GM04503 (cell line): ENCODE measurements at regions not wholly inside any gene's neighbourhood (a gene's known extent, or its start where the extent isn't known, plus 50 kb on each side); places are given as distances from the start of the nearest gene placed in this dataset.

Experiments
- DNase-seq: peaks from one replicate; pipeline ENCODE4 v3.0.0-alpha.2; 2012; ENCODE audit warnings: low read depth

DNA sequence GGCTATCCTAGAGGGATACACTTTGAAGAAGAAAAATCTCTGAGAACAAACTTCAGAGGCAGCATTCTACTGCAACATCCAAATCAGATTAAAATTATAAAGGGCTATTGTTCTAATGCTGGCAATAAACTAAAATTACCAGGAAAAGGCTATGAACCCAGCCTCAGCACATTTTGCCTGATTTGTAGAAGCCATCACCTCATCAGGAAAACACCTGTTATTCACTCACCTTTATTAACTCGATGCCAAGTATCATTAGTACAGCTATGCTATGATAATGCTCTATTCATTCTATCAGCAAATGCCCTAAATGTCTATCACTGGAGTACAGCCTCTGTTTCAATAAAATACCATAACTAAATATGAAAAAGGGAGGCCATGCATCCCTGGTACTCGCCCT, 510.2 kb downstream of the RASEF start:
- no peak for DNase-seq

DNA sequence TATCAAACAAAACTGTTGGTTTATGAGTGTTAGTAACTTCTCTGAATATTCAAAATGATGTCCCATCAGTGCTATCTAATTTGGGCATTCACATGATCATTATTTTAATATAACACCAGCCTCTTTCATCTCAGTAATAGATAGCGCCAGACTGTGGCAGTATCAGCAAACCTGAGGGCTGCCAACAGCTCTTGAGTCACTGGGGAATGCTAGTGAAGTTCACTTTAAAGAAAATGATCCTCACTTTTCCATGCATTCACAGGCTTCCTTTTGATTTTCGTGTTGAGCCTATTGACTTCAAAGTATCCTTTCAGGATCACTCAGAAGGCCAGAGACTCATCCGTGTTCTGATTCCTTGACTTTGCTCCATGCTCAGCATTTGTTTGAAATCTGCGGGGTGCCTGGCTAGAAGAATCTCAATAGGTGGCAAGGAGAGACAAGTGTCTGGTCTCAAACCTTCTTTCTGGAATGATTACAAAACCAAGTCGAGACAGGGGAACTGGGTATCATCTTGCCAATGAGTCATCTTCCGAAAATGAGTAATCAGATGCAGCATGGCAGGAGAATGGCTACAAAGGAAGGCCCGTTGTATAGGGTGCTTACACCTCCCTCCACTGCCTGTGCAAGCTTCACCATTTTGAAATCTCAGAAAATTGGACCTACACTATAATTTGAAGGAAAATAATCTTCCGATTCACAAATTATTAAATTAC, 509.1 kb downstream of the RASEF start:
- no peak for DNase-seq

DNA sequence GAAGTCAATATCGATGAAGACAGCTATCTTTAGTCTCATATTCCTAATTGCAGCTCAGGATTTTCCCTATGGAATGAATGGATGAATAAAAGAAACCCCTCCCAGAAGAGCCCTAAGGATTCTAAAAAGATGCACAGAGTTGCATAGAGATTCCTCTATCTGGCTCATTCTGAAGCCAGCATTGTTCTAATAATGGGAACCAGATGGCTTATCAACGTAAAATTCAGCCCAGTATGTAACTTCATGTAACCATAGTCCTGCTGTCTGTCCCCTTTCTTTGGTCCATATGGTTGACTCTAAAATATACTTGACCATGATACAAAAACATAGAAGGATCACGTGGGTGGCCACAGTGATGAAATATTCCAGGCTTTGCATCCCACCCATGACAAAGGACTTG, 508.6 kb downstream of the RASEF start:
- DNase-seq: no peak

DNA sequence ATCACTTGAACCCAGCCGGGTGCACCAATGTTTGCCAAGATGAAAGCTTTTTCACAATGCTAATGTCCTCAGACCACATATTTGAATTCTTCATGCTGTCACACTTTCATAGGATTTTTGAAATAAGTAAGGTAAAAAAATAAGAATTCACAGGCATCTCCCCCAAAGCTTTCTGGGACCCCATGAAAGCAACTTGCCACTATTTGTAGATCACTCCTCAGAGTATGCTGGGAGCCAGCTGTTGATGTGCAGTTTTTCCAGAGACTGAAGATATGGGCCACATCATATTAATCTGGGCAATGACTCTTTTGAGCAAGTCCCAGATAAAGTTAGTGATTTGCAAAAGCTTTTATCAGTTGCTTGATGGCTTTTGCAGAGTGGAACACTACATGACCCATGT, 507.9 kb downstream of the RASEF start:
- no peak for DNase-seq

DNA sequence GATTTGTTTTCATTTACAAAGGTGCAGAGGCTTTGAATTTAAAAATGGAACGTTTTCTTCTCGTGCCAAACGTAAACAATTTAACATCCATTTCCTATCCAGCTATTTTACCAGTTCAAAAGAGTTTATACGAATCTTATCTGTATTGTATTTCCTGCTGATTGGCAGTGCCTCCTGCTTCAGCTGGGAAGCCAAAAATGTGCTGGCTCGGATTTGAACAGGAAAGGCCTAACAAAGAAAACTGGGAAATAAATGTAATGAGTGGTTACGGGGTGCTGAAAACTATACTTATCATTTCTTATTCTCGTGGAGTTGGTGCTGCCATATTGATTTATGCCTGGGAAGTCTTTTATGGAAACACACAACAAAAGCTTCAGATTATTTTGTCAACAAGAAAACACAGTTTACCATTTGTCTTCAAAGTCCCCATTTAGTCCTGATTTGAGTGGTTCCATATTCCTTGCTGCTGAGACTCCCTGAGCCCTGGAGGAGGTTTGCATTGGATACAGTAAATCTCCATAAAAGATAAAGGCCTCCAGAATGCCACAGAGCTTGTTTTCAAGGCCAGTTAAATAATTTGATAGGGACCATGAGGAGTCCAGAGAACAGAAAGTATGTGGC, 507.4 kb downstream of the RASEF start:
- no peak for DNase-seq

DNA sequence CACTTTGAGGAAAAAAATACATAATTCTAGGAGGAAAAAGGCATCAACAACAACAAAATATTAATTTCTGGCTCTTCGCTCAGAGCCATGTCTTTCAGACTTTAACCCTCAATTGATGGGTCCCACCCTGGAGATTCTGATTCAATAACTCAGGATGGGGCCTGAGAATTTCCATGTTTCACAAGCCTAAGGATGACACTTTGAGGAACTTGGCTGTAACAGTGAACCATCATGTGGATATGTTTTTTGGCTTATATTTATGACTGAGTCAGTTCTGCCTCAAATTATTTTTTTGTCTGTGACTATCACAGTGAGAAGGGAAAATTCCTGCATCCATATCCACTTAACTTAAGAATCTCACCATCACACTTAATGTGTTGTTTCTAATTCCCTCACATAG, 504.6 kb downstream of the RASEF start:
- no peak for DNase-seq

DNA sequence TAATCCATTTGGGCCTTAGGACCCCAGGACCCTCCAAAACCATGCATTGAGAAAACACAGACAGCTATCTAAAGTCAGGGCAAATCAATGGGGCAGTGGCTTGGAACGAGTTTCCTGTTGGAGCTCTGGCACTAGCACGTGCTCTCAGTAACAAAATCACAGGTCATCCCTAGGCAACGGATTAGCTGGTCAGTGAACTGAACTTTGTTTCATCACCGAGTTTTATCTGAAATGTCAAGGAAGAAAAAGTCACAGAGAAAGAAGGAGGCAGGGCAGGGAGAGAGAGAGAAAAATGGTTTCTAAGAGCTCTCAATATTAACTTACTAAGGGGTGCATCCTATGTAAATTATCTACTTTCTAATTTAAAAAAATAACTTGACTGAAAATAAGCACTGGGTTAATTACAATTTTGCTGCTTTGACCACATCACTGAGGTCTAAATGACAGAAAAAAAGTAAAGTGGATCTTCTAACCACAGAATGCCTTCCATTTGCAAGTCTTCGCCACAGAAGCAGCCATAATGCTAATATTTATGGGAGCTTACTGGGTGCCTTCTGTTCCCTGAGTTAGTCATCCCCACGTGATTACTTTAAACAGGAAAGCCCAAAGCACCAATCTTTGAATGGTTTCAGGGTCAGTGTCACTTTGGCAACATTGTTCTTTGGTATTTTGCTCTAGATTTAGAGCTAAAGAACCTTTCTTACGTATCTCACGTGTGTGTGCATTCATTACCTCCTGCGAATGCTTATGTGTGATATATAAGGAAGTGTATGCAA, 503.9 kb downstream of the RASEF start:
- DNase-seq: no peak

DNA sequence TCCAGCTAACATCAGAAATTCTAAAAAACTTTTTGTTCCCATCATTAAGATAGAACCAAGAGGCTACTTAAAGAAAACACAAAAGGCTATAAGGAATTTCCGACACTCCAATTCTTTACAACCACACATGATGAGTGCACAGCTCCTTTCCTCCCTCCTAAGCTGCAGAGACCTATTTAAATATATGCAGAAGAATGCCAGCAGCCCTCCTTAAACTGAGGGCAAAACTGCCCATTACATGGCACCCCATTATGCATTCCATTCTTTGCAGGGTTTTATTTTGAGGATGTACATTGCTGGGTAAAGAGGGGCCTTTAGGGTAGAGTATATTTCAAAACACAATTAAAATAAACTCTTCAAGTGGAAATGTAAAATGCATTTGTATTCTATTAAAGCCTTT, 502.9 kb downstream of the RASEF start:
- no peak for DNase-seq

DNA sequence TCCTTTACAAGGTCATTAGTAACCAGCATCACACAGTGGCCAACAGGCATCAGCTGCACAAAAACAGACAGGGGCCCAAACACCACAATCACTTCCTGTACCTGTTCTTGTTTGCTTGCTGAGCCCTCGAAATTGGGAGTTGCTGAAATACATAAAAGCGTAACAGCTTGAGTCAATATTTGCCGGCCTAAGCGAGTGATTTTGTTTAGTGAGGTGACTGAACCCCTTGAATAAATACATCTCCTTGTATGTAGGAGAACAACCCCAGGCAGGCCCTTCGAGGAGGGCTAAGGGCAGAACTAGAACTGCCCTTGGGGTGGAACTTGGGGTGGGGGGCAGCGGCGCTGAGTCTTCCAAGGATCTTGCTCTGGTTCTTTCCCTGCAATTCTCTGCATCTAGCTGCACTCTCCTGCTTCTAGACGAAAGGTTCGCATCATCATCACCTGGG, 502.5 kb downstream of the RASEF start:
- no peak for DNase-seq

DNA sequence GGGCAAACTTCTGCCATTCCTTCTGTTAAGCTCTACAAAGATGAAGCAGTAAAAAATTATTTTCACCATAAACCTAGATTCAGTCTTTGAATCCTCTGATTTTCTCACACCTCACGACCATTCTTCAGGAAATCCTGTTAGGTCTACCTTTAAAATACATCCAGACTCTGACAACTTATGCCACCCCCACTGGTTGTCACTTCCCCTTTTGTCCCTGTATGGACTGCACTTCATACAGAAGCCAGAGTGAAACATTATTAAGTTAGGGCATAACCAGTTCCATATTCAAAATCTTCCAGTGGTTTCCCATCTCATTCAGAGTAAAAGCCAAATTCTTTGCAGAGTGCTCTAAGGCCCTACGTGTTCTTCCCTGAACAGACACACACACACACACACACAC, 499.8 kb downstream of the RASEF start:
- no peak for DNase-seq

DNA sequence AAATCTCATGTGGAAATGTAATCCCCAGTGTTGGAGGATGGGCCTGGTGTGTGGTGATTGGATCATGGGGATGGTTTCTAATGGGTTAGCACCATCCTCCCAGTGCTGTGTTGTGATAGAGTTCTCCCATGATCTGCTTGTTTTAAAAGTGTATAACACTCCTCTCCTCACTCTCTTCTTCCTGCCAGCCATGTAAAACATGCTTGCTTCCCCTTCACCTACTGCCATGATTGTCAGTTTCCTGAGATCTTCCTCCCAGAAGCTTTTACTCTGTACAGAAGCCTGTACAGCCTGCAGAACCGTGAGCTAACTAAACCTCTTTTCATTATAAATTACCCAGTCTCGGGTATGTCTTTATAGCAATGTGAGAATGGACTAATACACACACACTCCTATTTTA, 499.1 kb downstream of the RASEF start:
- no peak for DNase-seq

DNA sequence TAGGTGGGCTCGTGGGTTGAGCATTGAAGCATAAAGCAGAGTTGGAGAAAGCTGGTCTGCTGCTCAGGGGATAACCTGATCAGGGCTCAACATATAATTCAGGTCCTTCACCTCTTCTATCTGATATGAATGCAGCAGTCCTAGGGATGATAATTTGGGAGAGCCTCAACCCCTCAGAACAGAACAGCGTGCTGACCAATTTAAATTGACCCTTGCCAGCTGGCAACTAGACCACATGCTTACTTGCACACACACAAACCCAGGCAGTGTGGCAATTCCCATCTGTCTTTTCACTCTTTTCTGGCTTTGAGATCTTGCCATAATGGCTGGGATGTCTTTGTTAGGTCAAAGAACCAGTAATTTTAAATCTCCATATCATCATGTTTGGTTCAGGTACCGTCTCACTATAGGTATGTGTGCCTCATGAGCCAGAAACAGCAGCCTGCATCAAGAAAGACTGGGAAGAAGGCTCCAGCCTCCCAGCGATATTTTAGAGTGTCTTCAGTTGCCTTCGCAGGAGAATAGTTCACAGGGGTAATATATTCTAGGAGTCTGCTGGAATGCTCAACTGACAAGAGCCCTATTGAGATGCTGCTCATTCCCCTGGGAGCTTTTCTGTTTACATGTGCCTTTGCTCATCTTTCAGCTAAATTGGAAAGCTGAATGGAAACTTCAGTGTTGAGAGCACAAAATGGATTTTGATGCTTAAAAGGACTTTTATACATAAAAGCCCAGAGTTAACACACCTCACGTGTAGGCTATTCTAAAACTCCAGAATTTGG, 497.6 kb downstream of the RASEF start:
- DNase-seq: no peak

DNA sequence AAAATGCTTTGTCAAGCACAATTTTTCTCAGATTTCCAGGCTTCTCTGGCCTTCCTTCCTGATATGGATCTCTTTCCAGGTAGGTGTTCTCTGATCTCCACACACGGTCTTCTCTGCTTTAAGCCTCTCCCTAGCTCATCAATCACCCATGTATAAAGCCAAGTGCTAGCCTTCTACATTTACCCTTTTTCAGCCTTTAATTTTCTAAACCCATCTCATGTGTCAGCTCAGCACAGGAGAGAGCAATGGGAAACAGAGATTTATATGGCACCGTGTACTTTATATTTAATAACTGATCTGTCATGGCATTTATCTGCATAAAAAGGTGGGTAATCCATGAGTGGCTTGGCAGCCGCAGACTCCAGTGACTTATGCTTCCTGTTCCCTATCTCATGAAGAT, 495.0 kb downstream of the RASEF start:
- DNase-seq: no peak

DNA sequence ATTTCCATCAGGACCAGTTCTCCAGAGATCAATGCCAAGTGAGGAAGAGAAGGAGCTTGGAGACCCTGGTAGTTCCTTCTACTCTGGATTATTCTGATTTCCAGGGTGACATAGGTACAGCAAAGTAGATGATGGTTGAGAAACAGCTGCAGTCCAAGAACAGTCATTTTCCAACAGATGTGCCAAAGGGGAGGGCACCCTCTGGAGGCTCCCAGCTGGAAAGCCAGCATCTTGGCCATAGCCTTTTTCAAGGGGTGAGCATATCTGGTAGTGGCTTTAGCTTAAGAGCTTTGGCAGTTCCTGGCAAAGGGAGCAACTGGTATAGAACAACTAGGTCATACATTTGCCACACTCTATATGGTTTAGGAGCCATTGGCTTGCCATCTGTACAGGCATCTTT, 492.7 kb downstream of the RASEF start:
- DNase-seq: no peak

DNA sequence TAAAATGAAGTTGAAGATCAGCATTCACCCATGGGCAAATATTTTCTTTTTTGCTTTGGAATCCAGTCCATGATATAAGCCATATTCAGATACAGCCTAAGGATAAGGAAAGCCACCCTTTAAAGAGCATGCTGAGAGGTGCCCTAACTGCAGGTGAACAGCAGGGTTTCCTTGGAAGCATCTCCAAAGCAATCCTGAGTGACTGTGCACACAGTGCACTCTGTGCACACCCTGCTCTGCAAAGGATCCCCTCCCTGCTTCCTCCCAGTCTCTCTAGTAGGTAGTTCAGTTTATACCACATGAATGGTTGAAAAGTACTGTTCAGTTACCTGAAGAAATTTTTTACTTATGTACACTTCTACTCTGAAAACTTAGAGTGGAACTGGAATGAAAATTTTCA, 491.4 kb downstream of the RASEF start:
- no peak for DNase-seq

DNA sequence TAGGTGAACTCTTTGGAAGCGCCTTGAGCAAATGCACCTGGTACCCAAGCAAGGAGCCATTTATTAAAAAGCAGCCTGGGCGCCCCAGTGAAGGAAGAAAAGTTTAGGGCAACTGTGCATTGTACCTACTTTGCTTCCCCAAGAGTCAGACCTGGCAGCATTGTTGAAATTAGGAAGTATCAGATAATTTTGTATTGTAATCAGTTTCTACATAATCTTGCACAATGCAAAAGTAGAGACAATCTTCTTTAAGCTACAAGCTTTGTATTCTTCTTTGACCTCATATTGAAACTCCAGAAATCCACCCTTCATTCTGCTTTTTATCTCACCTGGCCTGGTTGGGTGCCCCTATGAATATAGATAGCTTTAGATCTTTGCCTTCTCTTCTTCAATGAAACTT, 490.8 kb downstream of the RASEF start:
- DNase-seq: no peak

DNA sequence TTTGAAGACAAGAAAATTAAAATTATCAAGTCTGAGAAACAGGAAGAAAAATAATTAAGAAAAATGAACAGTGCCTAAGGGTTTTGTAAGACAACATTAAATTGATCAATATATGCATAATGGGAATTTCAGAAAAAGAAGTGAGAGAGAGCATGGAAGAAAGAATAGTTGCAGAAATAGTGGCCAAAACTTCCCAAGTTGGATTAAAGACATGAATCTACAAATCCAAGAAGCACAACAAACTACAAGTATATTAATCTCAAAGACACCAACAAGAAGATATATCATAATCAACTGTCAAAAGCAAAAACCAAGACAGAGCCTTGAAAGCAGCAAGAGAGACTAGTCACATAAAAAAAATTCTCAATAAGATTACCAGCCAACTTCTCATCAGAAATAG, 488.0 kb downstream of the RASEF start:
- DNase-seq: no peak

DNA sequence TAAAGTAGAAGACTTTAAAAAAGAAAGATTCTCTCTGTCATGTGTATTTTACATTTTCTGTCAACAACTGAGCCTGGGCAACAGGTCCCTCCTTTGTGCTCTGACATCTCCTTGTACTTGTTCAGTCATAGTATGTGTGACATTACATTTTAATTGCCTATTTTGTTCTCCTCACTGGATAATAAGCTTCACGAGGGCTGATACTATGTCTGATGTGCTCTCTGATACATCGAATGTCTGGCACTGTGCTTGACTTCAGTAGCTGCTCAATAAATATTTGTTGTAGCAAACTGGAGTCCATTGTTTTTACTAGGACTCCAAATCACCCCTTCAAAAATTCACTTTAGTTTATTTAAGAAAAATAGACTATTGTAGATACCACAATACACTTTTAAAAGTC, 482.0 kb downstream of the RASEF start:
- DNase-seq: no peak

DNA sequence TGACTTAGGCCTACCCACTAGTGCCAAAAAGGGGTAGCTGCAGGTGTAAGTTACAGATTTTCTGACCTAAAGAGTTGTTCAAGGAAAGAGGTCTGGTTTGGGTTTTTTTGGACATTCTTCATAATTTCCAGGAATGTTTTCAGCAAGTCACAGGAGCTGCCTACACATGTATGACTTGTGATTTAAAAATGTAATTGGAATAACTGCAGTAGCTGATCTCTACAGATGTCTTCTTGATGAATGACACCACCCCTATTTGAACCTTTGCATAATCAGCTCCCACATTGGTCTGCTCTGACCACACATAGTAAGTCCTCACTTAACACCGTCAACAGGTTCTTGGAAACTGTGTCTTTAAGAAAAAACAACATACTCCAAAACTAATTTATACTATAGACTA, 481.4 kb downstream of the RASEF start:
- no peak for DNase-seq

DNA sequence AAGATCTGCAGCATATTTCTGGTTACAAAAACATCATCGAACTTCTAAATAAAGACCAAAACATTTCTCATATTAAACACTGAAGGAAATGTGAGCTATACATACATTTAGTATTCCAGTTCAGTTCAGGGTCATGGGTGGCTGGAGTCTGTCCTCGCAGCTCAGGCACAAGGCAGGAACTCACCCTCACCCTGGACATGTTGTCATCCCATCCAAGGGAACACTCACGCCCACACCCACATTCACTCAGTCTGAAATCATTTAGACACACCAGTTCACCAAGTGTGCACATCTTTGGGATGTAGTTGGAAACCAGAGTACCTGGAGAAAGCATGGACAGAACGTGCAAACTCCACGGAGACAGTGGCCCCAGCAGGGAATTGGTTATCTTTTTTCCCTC, 481.0 kb downstream of the RASEF start:
- no peak for DNase-seq

DNA sequence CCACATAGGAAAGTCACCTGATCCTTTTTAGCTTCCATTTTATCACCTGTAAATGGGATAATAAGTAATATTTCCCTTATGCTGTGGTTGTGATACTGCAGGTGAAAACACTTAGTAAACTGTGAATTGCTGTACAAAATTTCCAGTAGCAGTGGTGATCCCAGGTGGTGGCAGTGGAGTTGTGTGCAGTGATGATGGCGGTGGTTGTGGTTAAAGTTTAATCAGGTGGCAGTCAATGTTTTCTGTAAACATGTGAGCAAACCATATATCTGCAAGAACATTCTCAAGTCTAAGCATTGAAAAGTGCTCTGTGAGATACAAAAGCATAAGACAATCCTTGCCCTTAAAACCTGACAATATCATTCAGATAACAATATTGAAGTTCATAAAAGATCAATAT, 480.2 kb downstream of the RASEF start:
- DNase-seq: no peak

DNA sequence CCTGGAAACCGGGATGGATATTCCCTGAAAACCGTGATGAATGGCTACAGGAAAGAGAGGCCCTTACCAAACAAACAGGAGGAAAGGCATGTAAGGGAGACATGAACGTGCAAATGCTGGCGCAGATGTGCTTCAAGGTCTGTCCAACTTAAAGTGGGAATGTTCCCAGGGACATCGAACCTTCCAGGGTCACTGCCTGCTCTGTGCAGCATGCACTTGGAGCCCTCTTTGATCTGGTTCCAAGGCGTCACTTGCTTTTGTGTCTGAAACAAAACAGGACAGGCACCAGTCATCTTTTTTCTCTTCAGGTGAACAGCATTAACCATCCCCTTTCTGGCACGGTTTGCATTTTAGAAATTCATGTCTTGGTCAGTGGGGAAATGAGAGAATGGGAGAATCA, 479.4 kb downstream of the RASEF start:
- DNase-seq: no peak
